ENCODE measurements at regions not wholly inside any gene's neighbourhood (a gene's known extent, or its start where the extent isn't known, plus 50 kb on each side); places are given as distances from the start of the nearest gene placed in this dataset.

GRCh38 chr19:30155381-30156200 is 213.6 kb downstream of the URI1 start:
- intact Hi-C loops (cut with micrococcal nuclease) = no loop called here
- H3K9me3 Mint-ChIP-seq = no peaks in the 10 kb centered on the region
- POLR2A ChIA-PET = no interaction called here
- no peak for TF ChIP-seq CTCF (IDR thresholded peaks at IDR 0.05)
- CTCF ChIA-PET = no interaction called here
- H3K27me3 Mint-ChIP-seq = peaks cover 4% of the 10 kb centered on the region
- DNase-seq (no peak), ATAC-seq (no peak)
- no peak overlapping the region for H3K4me3 Mint-ChIP-seq
- H3K4me1 Mint-ChIP-seq (ENCODE audit: low read depth) = no peaks in the 10 kb centered on the region
- H3K36me3 Mint-ChIP-seq (ENCODE audit: low read depth) = no peaks in the 10 kb centered on the region
- no peak overlapping the region for H3K27ac Mint-ChIP-seq

- CTCF ChIA-PET = no interaction called here
- Mint-ChIP-seq H3K27ac (no peak overlapping the region), H3K27me3 (peaks cover 4% of the 10 kb centered on the region), H3K36me3 (ENCODE audit: low read depth) (no peaks in the 10 kb centered on the region), H3K4me1 (ENCODE audit: low read depth) (no peaks in the 10 kb centered on the region), H3K4me3 (no peak overlapping the region), H3K9me3 (no peaks in the 10 kb centered on the region)
- POLR2A ChIA-PET = no interaction called here
- no peak for ATAC-seq
- intact Hi-C loops (cut with micrococcal nuclease) = no loop called here
- no peak for TF ChIP-seq CTCF (IDR thresholded peaks at IDR 0.05)
- DNase-seq = no peak
These were observed 214.6 kb downstream of the URI1 start for GRCh38 chr19:30156646-30157045.

GRCh38 chr19:30158067-30158892 is 213.9 kb upstream of the ZNF536 start:
- POLR2A ChIA-PET = no interaction called here
- no peak for DNase-seq

GRCh38 chr19:30158893-30159245 is 213.3 kb upstream of the ZNF536 start:
- Mint-ChIP-seq H3K4me3 (no peak overlapping the region), H3K27ac (no peak overlapping the region), H3K9me3 (no peaks in the 10 kb centered on the region), H3K4me1 (ENCODE audit: low read depth) (no peaks in the 10 kb centered on the region), H3K36me3 (ENCODE audit: low read depth) (no peaks in the 10 kb centered on the region), H3K27me3 (peaks cover 3% of the 10 kb centered on the region)
- no peak for ATAC-seq
- no peak for DNase-seq
- intact Hi-C loops (cut with micrococcal nuclease) = no loop called here
- ChIA-PET POLR2A (no interaction called here), CTCF (no interaction called here)
- TF ChIP-seq CTCF (IDR thresholded peaks at IDR 0.05) = no peak

More at GRCh38 chr19:30158067-30158892, 213.9 kb upstream of the ZNF536 start:
- Mint-ChIP-seq H3K27me3 (peaks cover 3% of the 10 kb centered on the region), H3K36me3 (ENCODE audit: low read depth) (no peaks in the 10 kb centered on the region), H3K4me1 (ENCODE audit: low read depth) (no peaks in the 10 kb centered on the region), H3K9me3 (no peaks in the 10 kb centered on the region), H3K27ac (no peak overlapping the region), H3K4me3 (no peak overlapping the region)
- intact Hi-C loops (cut with micrococcal nuclease) = no loop called here
- no peak for TF ChIP-seq CTCF (IDR thresholded peaks at IDR 0.05)
- CTCF ChIA-PET = no interaction called here
- no peak for ATAC-seq

- Mint-ChIP-seq H3K27ac (no peak overlapping the region), H3K4me3 (no peak overlapping the region), H3K4me1 (ENCODE audit: low read depth) (no peaks in the 10 kb centered on the region), H3K27me3 (peaks cover 3% of the 10 kb centered on the region), H3K36me3 (ENCODE audit: low read depth) (no peaks in the 10 kb centered on the region), H3K9me3 (no peaks in the 10 kb centered on the region)
- intact Hi-C loops (cut with micrococcal nuclease) = no loop called here
- ChIA-PET POLR2A (no interaction called here), CTCF (no interaction called here)
- ATAC-seq (no peak), DNase-seq (no peak)
- no peak for TF ChIP-seq CTCF (IDR thresholded peaks at IDR 0.05)
These were observed 212.5 kb upstream of the ZNF536 start for GRCh38 chr19:30159636-30160035.
